HEK293T (cell line): ENCODE measurements at regions not wholly inside any gene's neighbourhood (a gene's known extent, or its start where the extent isn't known, plus 50 kb on each side); places are given as distances from the start of the nearest gene placed in this dataset.

Experiments used
- CTCF ChIA-PET: fragments of 350-600 bp; formaldehyde crosslinking; extraction: SDS; loops from one replicate; lab custom pipeline; 2021; ENCODE audit warnings: antibody characterized with exemption, inconsistent platforms; lab: Yijun Ruan, JAX
- POLR2A ChIA-PET: fragments of 350-600 bp; formaldehyde crosslinking; extraction: SDS; loops from one replicate; lab custom pipeline; 2020; ENCODE audit warnings: antibody characterized with exemption, inconsistent platforms; lab: Yijun Ruan, JAX
- DNase-seq: peaks from one replicate; pipeline ENCODE4 v3.0.0; 2012; ENCODE audit warnings: mixed read lengths; ENCODE audit errors: extremely low spot score
- ARNT ChIP-seq: fragments of 450-650 bp; IDR thresholded peaks from 2 replicates; pipeline ENCODE4 v1.6.1; 2017; ENCODE audit warnings: mild to moderate bottlenecking
- BHLHE40 ChIP-seq: fragments of 450-650 bp; IDR thresholded peaks from 2 replicates; pipeline ENCODE4 v1.6.1; 2016; ENCODE audit warnings: mild to moderate bottlenecking, moderate library complexity, borderline replicate concordance
- CTBP1 ChIP-seq: fragments of 450-650 bp; IDR thresholded peaks from 2 replicates; pipeline ENCODE4 v1.6.1; 2016; ENCODE audit warnings: borderline replicate concordance
- ELF4 ChIP-seq: fragments of 450-650 bp; IDR thresholded peaks from 2 replicates; pipeline ENCODE4 v1.6.1; 2017; ENCODE audit warnings: antibody characterized with exemption
- FOXA1 ChIP-seq: fragments of 450-650 bp; IDR thresholded peaks from 2 replicates; pipeline ENCODE4 v1.6.1; 2016; ENCODE audit warnings: mild to moderate bottlenecking
- FOXK2 ChIP-seq: fragments of 450-650 bp; IDR thresholded peaks from 2 replicates; pipeline ENCODE4 v1.6.1; 2016; ENCODE audit warnings: mild to moderate bottlenecking
- FOXM1 ChIP-seq: fragments of 450-650 bp; IDR thresholded peaks from 2 replicates; pipeline ENCODE4 v1.6.1; 2017; ENCODE audit warnings: mild to moderate bottlenecking, borderline replicate concordance
- HDGF ChIP-seq: fragments of 450-650 bp; IDR thresholded peaks from 2 replicates; pipeline ENCODE4 v1.6.1; 2017; ENCODE audit warnings: antibody characterized with exemption, borderline replicate concordance
- L3MBTL2 ChIP-seq: fragments of 450-650 bp; conservative IDR thresholded peaks from 2 replicates; pipeline ENCODE4 v1.6.1; 2016; ENCODE audit warnings: mild to moderate bottlenecking
- LEF1 ChIP-seq: fragments of 450-650 bp; IDR thresholded peaks from 2 replicates; pipeline ENCODE4 v1.6.1; 2017; ENCODE audit warnings: mild to moderate bottlenecking, borderline replicate concordance
- NFRKB ChIP-seq: fragments of 450-650 bp; IDR thresholded peaks from 2 replicates; pipeline ENCODE4 v1.6.1; 2016; ENCODE audit warnings: mild to moderate bottlenecking, moderate library complexity
- SP1 ChIP-seq: fragments of 450-650 bp; IDR thresholded peaks from 2 replicates; pipeline ENCODE4 v1.6.1; 2017
- SUZ12 ChIP-seq: fragments of 450-650 bp; IDR thresholded peaks from 2 replicates; pipeline ENCODE4 v1.6.1; 2016; ENCODE audit warnings: mild to moderate bottlenecking
- TARDBP ChIP-seq: fragments of 450-650 bp; IDR thresholded peaks from 2 replicates; pipeline ENCODE4 v1.6.1; 2016
- ZNF384 ChIP-seq: fragments of 450-650 bp; IDR thresholded peaks from 2 replicates; pipeline ENCODE4 v1.6.1; 2016
- TF ChIP-seq, protein P1 (sequence below): fragments of 450-650 bp; IDR thresholded peaks from 2 replicates; pipeline ENCODE4 v1.6.1; 2016

DNA sequence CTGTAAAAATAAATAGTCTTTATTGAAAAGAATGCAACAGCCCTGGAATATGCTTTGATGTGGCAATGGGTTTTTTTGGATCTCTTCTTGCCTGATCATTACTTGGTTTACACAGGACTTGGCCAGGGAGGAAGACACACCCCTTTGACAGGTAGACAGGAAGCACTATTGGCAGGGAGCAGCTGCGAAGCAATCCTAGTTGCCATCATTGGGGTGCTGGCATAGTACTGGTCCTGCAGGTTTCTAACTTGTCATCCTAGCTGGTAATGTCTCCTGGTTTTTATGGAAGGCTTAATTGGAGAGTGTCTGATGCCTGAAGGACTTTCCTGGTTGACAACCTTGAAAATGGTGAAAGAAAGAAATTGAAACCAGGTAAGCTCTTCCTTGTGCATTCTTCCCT, 71.2 kb upstream of the CCN6 start:
- ChIA-PET CTCF (interaction anchor here (0.5 kb wide), 1 partner anchor 40 kb away, joined by 3 read pairs; no protein-coding TSS in a partner anchor), POLR2A (no interaction called here)
- no peak for TF ChIP-seq LEF1
- TF ChIP-seq ZNF384 = no peak
- no peak for TF ChIP-seq HDGF
- TF ChIP-seq L3MBTL2 = no peak
- TF ChIP-seq ELF4 = no peak
- TF ChIP-seq FOXA1 = no peak
- no peak for TF ChIP-seq TARDBP
- no peak for TF ChIP-seq SUZ12
- TF ChIP-seq ARNT = no peak
- TF ChIP-seq BHLHE40 = no peak
- TF ChIP-seq, protein P1, sequence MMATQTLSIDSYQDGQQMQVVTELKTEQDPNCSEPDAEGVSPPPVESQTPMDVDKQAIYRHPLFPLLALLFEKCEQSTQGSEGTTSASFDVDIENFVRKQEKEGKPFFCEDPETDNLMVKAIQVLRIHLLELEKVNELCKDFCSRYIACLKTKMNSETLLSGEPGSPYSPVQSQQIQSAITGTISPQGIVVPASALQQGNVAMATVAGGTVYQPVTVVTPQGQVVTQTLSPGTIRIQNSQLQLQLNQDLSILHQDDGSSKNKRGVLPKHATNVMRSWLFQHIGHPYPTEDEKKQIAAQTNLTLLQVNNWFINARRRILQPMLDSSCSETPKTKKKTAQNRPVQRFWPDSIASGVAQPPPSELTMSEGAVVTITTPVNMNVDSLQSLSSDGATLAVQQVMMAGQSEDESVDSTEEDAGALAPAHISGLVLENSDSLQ = no peak
- TF ChIP-seq SP1 = no peak
- TF ChIP-seq FOXK2 = no peak
- TF ChIP-seq CTBP1 = no peak
- TF ChIP-seq FOXM1 = no peak
- no peak for TF ChIP-seq NFRKB
- no peak for DNase-seq

DNA sequence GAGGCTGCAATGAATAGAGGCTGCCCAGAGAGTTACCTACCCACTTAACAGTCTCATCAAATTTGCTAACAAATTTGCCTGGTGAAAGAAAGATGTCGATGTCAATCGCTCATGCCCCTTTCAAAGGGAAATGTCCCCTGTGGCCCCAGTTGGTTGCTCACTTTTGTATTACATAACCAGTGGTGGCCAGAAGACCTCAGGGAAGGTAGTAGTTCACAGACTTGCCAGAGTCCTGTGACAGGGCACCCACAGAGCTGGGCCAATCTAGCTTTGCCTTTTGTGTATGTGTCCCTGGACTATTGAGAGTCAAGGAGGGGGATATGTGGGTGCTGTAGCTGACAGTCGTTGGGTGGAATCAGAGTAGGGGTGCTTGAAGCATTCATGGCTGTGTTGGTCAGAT, 70.7 kb upstream of the CCN6 start:
- ChIA-PET CTCF (no interaction called here), POLR2A (interaction anchor here (1.2 kb wide), 1 partner anchor 10 kb away, joined by 4 read pairs; no protein-coding TSS in a partner anchor)
- DNase-seq = no peak
- no peak for TF ChIP-seq SUZ12
- TF ChIP-seq BHLHE40 = no peak
- TF ChIP-seq ZNF384 = no peak
- no peak for TF ChIP-seq FOXM1
- TF ChIP-seq L3MBTL2 = no peak

DNA sequence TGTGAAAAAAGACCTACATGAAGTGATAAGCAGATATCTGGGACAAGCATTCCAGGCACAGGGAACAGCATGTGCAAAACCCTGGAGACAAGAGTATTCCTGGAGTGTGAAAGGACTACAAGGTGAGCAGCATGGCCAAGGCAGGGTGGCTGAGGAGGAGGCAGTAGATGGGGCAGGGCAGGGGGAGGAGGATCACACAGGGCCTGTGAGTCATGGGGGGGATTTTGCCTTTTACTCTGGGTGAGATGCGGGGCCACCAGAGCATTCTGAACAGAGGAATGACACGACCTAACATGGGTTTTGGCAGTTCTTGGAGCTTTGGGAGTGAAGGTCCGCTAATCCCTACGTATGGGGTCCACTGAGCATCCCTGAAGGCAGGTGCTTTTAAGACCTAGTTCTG, 69.8 kb upstream of the CCN6 start:
- no peak for TF ChIP-seq SUZ12
- TF ChIP-seq L3MBTL2 = no peak
- TF ChIP-seq HDGF = no peak
- TF ChIP-seq FOXA1 = no peak
- TF ChIP-seq ELF4 = no peak
- no peak for TF ChIP-seq LEF1
- TF ChIP-seq FOXK2 = no peak
- no peak for TF ChIP-seq BHLHE40
- no peak for TF ChIP-seq ZNF384
- no peak for TF ChIP-seq TARDBP
- no peak for TF ChIP-seq CTBP1
- ChIA-PET CTCF (no interaction called here), POLR2A (interaction anchor here (1.2 kb wide), 1 partner anchor 11 kb away, joined by 4 read pairs; no protein-coding TSS in a partner anchor)
- DNase-seq = no peak

DNA sequence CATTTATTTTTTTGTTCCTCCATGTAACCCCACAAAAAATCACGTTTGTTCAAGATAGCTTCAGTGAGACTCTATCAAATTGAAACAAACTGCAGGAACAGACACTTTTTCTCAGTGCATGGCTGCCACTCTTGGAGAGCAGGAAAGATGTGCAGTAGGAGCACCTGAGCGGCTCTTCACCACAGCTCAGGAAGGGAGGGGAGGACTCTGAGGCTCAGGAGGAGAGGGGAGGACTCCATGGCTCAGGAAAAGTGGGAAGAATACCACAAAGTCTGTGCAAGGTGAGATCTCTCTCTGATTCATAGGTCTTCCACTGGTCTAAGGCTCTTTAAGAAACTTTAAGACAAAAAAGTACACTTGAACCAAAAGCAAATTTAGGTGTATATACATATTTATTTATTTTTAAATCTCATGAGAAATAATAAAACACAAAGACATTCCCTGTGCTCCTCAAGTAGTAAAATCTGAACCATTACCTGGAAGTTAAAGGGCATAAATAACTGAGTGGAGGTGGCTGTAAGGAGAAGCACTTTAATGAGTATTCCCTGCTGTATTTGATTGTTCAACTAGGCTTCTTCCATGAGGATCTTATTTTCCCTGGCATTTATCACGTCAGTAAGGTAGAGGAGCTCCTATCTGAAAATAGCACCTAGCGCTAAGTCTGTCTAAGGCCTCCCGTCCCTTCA, 69.2 kb upstream of the CCN6 start:
- ChIA-PET CTCF (interaction anchor here (0.6 to 0.9 kb wide), 2 partner anchors 16 to 111 kb away, joined by 3 to 4 read pairs; partner anchors contain the start of gene FYN), POLR2A (interaction anchor here (1.2 kb wide), 1 partner anchor 12 kb away, joined by 4 read pairs; no protein-coding TSS in a partner anchor)
- no peak for TF ChIP-seq FOXM1
- TF ChIP-seq HDGF = no peak
- TF ChIP-seq TARDBP = no peak
- no peak for TF ChIP-seq ELF4
- no peak for TF ChIP-seq ARNT
- TF ChIP-seq L3MBTL2 = no peak
- TF ChIP-seq, protein P1 = no peak
- TF ChIP-seq LEF1 = no peak
- no peak for TF ChIP-seq BHLHE40
- no peak for TF ChIP-seq FOXA1
- TF ChIP-seq ZNF384 = no peak
- no peak for DNase-seq

DNA sequence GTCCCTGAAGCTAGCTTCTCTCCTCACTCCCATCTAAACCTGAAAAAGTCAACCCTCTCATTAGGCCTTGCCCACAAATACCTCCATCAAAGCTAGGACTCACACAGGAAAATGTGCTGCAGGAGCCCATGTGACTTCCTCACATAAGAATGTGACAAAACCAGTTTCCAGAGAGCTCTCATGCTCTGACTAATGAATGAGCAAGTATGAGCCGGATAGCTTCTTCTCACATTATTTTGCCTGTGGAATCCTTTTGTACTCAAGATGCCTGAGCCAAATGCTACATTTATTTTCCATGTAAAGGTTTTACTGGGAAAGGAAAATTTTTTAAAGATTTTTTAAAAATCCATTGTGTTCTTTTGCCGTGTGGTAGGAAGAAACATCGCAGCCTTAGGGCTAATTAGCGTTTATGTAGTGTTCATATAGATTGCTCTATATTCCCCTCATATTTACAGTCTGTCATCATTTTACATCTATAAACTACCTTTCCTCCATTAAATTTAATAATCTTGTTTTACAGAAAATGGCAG, 68.6 kb upstream of the CCN6 start:
- no peak for DNase-seq
- TF ChIP-seq HDGF (no peak), TARDBP (no peak), ARNT (no peak), L3MBTL2 (no peak), ELF4 (no peak), SUZ12 (no peak), FOXA1 (no peak)
- TF ChIP-seq, protein P1 = no peak
- CTCF ChIA-PET = interaction anchor here (0.6 to 0.9 kb wide), 2 partner anchors 17 to 112 kb away, joined by 3 to 4 read pairs; partner anchors contain the start of gene FYN
- POLR2A ChIA-PET = no interaction called here

DNA sequence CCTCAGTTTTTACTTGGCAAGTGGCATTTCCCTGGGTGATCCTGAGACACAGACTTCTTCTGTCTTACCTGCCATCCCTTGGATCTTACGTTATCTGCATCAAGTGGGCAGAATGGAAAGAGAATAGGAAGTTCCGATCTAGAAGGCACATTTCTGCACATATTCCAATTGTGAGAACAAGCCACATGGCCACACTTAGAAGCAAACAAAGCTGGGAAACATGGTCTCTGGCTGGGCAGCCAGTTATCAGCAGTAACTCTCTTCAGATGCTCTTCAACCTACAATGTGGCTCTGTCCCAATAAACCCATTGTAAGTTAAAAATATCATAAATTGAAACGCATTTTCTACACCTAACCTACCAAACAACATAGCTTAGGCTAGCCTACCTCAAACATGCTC, 67.3 kb upstream of the CCN6 start:
- TF ChIP-seq ZNF384 (no peak), HDGF (no peak)
- ChIA-PET CTCF (no interaction called here), POLR2A (no interaction called here)
- DNase-seq = no peak
